ENCODE measurements at regions not wholly inside any gene's neighbourhood (a gene's known extent, or its start where the extent isn't known, plus 50 kb on each side); places are given as distances from the start of the nearest gene placed in this dataset.

- TF ChIP-seq CTCF (conservative IDR thresholded peaks at IDR 0.05; ENCODE audit: low read depth, low read length) (no peak), POLR2A (IDR thresholded peaks at IDR 0.05; ENCODE audit: low read depth, low read length) (no peak), RFX5 (IDR thresholded peaks at IDR 0.05; ENCODE audit: low read depth, low read length) (no peak), ELK1 (IDR thresholded peaks at IDR 0.05; ENCODE audit: borderline replicate concordance, low read depth, low read length) (no peak), NFE2L2 (IDR thresholded peaks at IDR 0.05; ENCODE audit: low read depth, low read length) (no peak), CEBPB (IDR thresholded peaks at IDR 0.05; ENCODE audit: low read depth, low read length) (no peak), MAFK (IDR thresholded peaks at IDR 0.05; ENCODE audit: low read depth, low read length) (no peak), CHD1 (IDR thresholded peaks at IDR 0.05; ENCODE audit: low read depth, low read length) (no peak), MXI1 (IDR thresholded peaks at IDR 0.05; ENCODE audit: borderline replicate concordance, low read depth, low read length) (no peak), RCOR1 (IDR thresholded peaks at IDR 0.05; ENCODE audit: insufficient replicate concordance, low read length) (no peak)
These were observed 171.6 kb upstream of the CDH5 start for GRCh38 chr16:66194866-66195265.
